LNCAP (cell line): ENCODE measurements at regions not wholly inside any gene's neighbourhood (a gene's known extent, or its start where the extent isn't known, plus 50 kb on each side); places are given as distances from the start of the nearest gene placed in this dataset.

Source experiments
- TF ChIP-seq, protein P1 (sequence below): fragments of 450-650 bp; IDR thresholded peaks from 2 replicates; pipeline ENCODE4 v1.5.1; 2017; ENCODE audit warnings: mild to moderate bottlenecking

DNA sequence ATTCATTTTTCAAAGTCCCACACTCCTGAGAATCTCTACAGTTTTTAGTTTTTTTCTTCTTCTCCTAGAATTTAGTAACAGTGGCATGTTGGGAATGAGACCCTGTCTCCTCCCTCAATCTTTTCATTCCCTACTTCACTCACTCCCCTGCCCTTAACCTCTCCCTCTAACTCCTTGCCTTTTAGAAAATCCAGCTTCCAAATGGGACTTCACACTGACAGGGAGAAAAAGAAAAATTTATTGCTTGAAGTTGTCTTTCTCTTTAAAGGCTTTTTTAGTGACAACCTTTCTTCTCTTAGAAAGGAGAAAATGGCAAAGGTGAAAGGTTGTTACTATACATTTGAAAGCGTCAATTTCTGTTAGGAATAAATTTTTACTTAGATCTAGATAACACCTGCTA is 359.2 kb downstream of the CDH7 start:
- TF ChIP-seq, protein P1, sequence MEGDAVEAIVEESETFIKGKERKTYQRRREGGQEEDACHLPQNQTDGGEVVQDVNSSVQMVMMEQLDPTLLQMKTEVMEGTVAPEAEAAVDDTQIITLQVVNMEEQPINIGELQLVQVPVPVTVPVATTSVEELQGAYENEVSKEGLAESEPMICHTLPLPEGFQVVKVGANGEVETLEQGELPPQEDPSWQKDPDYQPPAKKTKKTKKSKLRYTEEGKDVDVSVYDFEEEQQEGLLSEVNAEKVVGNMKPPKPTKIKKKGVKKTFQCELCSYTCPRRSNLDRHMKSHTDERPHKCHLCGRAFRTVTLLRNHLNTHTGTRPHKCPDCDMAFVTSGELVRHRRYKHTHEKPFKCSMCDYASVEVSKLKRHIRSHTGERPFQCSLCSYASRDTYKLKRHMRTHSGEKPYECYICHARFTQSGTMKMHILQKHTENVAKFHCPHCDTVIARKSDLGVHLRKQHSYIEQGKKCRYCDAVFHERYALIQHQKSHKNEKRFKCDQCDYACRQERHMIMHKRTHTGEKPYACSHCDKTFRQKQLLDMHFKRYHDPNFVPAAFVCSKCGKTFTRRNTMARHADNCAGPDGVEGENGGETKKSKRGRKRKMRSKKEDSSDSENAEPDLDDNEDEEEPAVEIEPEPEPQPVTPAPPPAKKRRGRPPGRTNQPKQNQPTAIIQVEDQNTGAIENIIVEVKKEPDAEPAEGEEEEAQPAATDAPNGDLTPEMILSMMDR: no peak

DNA sequence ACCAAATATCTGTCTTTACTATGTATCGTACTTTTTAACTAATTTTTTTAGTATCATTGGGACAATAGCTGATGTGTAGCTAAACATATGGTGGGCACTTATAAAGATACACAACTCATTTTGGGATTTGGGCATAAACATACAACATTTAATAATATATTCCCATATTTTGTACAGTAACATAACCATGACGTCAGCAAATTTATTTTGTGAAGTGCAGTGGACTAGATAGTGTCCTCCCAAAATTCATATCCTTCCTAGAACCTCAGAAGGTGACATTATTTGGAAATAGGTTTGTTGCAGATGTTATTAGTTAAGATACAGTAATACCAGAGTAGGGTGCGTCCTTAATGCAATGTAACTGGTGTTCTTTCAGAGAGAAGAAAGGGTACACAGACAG is 356.7 kb downstream of the CDH7 start:
- TF ChIP-seq, protein P1: no peak

DNA sequence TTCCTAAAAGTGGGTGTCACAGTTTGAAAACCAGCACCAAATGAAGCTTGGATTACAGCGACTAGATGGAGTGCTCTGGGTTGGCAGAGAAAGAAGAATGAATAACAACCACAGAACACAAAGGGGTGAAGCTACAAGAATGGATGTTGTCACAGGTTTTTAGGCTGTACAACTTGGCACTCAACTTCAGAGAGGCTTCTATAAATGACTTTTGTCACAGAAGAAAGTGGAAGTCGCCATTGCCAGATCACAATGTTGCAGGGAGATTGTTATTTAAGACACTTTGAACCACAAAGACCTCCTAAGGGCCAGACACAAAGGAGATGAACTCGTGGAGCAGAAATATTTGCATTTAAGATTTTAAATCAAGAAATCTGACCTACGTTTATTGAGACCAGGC is 354.2 kb downstream of the CDH7 start:
- TF ChIP-seq, protein P1: no peak

DNA sequence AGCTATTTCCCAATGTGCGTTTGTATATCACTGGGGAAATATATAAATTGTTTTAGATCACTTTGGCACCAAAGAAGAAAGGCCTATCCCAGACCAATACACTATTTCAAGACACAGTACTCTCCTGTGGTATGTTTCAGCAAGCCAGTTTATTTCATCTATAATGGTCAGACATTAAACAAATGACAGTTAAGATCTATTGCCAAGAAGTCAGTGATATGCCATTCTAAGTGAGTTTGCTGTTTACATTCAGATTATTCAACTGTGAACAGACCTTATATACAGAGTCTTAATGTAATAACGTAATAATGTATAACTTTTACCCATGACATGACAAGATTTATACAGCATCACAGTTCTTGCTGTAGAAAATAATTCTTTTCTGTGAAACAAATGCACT is 352.7 kb downstream of the CDH7 start:
- TF ChIP-seq, protein P1: no peak

DNA sequence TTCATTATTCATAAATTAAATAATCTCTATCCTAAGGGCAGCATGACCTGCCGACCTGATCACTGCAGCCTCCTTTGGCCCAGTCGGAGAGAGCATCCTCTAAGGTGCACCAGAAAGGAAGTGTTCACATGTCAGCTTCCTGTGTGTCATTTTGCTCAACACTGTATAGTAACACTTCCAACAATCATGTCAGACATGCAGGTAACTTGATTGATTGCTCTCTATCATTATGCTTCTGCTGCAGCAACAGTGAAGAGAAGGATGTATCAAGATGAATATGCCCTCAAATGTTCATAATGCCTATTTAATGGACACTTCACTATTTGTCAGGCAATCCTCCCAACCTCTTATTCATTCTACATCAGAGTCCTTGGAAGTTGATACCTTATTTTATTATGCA is 332.3 kb downstream of the CDH7 start:
- TF ChIP-seq, protein P1: no peak

DNA sequence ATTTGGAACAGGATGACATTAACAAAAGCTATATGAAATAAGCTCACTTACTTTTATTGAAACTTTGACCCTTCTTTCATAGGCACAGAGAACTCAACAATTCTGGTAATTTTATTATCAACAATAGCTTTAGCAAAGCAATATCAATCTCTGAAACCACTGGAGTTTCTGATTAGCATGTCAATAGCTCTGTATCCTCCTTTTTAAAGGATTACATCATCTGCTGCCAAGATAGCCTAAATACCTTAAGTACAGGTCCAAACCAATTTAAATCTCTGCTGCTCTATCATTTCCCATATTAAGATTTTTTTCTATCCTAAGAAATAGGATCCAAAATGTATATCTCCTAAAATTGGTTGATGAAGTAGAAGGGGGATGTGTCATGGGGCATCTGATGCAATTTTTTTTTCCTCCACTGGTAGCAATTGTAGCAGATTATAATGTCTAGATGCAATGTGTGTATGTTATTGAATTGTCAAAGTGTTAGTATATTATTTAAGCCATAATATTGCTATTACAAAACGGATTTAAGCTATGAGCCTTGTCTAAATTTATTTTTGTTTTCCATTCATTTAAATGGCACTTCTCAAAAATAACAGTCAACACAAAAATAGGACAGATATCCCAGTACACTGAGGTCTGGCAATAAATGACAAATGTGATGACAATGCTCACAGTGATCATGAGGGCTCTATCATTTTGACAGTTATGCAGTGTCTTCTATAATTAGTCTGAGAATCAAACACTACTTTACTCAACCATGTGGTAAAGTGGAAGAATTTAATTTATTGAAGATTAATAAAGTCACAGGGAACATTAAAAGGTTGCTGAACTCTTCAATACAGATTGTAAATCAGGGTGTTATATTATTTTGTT is 328.4 kb downstream of the CDH7 start:
- TF ChIP-seq, protein P1: no peak

DNA sequence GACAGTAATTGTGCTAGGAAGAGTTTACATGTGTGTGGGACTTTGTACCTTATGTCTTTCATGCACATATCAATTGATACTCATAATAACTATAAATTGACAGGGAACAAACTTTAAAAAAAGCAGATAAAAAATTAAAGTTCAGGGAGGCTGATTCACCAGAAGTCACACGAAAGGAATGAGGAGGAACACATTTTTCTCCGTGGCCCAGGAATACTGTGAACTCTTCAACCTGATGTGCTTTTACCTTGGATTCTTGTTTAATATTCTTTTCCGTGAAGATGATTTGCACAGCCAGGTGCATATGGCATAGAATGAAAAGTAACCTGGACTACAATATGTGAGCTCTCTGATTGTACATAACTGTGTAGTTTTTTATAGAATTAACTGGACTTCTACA is 326.3 kb downstream of the CDH7 start:
- TF ChIP-seq, protein P1: no peak
